Activated gamma-delta T cell treated with anti-CD3 and anti-CD28 coated beads, Interleukin-2, amount 50 U/mL, for 16 hours (primary cell): ENCODE measurements at regions not wholly inside any gene's neighbourhood (a gene's known extent, or its start where the extent isn't known, plus 50 kb on each side); places are given as distances from the start of the nearest gene placed in this dataset.

Source experiments
- DNase-seq: peaks from one replicate; pipeline ENCODE4 v3.0.0-alpha.2; 2020; ENCODE audit warnings: low read depth

DNA sequence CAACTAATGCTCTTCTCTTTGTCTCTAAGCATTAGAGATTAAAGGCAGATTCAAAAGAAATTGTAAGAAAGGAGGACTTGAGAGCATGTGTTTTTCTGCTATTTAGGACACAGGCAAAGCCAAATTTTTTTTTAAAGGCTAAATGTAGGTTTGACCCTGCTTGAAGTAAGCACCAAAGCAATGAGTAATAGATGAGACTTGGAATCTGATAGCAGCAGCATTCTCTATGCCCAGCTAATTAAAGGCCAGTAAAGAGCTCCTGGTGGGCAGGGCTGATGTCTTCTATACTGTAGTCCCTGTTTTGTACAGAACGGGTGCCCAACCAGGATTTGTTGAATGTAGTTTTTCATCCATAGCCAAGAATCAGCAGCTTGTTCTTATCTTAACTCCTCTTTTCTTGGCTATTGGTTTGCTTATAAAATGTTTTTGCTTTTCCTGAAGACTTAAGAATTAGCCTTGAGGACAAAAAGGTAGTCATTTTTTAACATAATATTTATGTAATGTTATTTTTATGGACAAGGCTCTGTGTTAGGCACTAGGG is 179.6 kb downstream of the LMO4 start:
- no peak for DNase-seq

DNA sequence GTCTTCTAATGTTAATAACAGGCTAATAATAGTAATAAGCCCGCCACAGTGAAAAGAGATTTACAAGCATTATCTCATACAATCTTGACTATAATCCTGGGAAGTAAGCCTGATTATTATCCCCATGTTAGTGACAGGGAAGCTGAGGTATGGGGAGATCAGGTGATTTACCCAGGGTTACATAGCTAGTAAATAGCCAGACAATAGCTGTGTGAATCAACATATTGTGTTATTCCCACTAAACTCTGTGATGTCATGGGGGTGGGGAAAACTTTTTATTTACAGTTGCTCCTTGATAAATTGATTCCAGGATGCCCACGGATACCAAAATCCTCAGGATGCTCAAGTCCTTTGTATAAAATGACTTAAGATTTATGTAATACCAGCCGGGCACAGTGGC is 181.9 kb downstream of the LMO4 start:
- no peak for DNase-seq

DNA sequence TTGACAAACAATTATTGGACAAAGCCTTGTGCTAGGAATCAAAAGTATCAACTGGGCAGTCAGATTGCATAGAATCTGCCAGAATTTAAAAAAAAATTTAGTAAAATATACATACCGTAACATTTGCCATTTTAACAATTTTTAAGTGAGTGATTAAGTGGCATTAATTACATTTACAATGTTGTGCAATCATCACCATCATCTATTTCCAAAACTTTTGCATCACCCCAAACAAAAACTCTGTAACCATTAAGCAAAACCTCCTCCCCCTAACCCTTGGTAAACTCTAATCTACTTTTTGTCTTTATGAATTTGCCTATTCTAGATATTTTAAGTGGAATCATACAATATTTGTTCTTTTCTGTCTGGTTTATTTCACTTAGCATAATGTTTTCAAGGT is 182.8 kb downstream of the LMO4 start:
- DNase-seq = no peak

- no peak for DNase-seq
These were observed 183.8 kb downstream of the LMO4 start for GRCh38 chr1:87512431-87512830.

GRCh38 chr1:87513255-87513654 is 184.6 kb downstream of the LMO4 start:
- no peak for DNase-seq

- no peak for DNase-seq
These were observed 185.4 kb downstream of the LMO4 start for GRCh38 chr1:87513966-87514660.

DNA sequence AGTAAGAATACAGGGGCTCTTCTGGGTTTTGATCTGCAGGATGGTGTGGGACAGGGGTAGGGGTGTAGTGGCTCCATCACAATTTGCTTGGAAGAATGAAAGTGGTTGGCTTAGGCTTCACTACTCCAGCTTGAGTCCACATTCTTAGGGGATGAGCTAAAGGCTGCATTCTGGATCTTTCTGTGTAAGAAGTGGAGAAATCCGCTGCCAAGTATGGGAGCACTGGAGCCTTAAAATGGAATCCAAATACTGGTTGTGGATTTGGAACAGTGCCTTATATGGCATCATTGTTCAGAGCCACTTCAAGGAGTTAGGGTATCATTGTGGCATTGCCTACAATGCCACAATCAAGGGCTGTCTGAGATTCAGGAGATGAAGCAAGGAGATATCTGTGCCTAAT is 187.1 kb downstream of the LMO4 start:
- DNase-seq = no peak

GRCh38 chr1:87518794-87519193 is 190.1 kb downstream of the LMO4 start:
- DNase-seq = no peak

DNA sequence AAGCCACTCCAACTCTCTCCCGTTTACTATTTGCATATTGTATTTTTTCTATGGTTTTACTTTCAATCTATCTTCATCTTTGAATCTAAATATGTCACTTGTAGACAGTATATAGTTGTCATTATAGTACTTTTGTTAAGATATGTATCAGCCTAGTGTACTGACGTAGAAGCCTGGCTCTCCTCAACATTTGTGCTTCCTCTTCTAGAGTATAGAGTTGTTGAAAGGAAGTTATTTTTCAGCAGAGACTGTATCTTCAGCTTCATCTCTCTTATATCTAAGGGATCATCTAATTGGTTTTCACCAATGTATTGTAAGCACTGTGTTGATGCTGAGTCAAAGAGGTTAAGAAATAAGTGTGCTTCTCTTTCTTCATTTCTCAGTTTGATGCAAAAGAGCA is 192.8 kb downstream of the LMO4 start:
- no peak for DNase-seq

GRCh38 chr1:87523466-87523865 is 194.8 kb downstream of the LMO4 start:
- DNase-seq = no peak

DNA sequence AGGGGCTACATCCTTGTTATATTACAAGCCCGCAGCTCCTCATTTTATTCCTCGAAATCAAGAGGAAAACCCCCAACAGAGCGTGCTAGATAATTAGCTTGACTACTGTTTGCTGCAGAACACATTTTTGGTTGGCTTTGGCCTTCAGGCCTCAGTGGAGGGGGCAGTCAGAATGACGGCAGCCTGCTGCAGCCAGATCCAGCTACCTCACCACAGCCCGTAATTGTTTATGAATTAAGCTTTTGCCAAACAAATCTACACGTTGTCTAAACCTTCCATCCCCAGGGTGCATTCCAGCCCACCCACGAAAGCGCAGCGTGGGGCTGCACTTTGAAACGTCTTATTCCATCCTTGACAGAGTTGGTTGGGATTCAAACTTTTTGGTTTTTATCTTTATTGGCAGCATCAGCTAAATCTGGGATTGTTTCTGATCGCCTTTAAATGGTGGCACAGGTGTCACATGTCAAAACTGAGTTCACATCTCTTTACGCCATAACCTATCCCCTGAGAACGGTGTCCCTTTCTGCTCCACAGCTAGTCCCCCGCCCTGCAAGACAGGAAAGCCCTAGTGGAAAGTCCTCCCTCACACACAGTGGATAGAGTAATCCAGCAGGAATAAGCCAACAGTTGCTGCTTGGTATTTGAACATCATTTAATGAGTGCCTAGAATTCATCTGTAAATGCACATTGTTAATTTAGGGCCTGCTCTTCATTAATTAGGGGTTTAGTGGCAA is 195.5 kb downstream of the LMO4 start:
- no peak for DNase-seq

GRCh38 chr1:87528754-87529517 is 200.3 kb downstream of the LMO4 start:
- DNase-seq = no peak

- DNase-seq = no peak
These were observed 201.5 kb downstream of the LMO4 start for GRCh38 chr1:87530042-87530807.

- DNase-seq = no peak
These were observed 206.9 kb downstream of the LMO4 start for GRCh38 chr1:87535551-87535950.

- no peak for DNase-seq
These were observed 210.5 kb downstream of the LMO4 start for GRCh38 chr1:87539147-87539546.

DNA sequence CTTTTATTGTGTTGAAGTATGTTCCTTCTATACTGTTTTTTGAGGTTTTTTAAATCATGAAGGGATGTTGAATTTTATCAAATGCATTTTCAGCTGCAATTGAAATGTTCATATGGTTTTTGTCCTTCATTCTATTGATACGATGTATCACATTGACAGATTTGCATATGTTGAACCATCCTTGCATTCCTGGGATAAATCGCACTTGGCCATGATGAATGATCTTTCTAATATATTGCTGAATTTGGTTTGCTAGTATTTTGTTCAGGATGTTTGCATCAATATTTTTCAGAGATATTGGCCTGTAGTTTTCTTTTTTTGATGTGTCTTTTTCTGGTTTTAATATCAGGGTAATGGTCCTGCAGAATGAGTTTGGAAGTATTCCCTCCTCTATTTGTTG is 214.0 kb downstream of the LMO4 start:
- DNase-seq = no peak

DNA sequence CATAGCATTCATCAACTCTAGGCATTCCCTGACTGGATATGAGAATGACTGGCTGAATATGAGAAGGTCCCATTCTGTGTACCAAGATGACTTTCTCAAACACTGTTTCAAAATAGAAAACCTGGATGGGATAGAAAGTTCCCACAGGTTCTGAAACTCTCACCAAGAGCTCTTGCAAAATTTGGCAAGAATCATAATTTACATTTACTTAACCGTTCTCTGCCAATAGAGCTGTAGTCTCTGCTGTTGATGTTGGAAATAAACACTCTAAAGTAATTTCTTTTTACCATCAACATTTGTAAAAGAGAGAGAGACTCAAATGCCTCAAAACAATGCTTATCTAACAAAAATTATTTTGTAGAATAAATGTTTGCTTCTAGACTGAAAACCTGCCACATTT is 221.1 kb downstream of the LMO4 start:
- DNase-seq = no peak

- no peak for DNase-seq
These were observed 224.8 kb downstream of the LMO4 start for GRCh38 chr1:87553511-87553910.

DNA sequence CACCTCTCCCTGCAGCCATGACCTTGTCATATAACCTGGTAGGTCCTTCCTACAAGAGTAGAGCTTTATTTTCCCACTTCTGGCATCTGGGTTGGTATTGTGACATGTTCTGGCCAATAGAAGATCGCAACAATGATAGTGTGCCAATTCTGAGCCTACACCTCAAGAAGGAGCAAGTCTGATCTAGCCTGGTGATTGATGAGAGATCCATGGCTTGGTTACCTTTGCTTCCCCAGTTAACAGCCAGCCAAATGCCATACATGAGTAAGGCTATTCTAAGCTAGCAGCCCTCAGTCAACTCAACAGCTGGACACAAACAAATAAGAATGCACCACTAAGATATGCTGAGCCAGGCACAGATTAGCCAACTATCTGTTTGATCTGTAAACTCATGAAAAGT is 226.7 kb downstream of the LMO4 start:
- no peak for DNase-seq

GRCh38 chr1:87556326-87556725 is 227.6 kb downstream of the LMO4 start:
- DNase-seq = no peak

- no peak for DNase-seq
These were observed 230.2 kb downstream of the LMO4 start for GRCh38 chr1:87558921-87559320.

DNA sequence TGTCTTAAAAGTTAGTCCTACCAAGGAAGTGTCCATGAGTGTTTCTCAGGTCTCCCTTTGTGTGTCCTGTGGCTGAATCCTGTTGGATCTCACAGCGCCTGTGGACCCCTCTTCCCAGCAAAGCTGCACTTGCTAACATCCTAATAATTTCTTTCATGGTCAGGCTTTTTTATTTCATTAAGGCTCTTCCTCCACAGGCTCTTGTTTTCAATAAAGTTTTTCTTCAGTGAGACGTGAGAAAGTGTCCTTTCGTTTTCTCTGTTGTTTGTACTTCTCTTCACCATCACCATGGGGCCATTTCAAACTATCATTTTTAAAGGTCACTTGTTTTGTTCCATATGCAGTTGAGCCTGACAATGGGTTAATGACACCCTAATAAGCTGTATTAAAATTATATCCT is 231.5 kb downstream of the LMO4 start:
- DNase-seq = no peak
